GM18870 (cell line): ENCODE measurements at regions not wholly inside any gene's neighbourhood (a gene's known extent, or its start where the extent isn't known, plus 50 kb on each side); places are given as distances from the start of the nearest gene placed in this dataset.

Source experiments
- ATAC-seq: cut with Tn5 transposase; IDR thresholded peaks from one replicate; pipeline ENCODE4 v1.9.1; 2021; ENCODE audit warnings: moderate library complexity; ENCODE audit not compliant: unreplicated experiment

DNA sequence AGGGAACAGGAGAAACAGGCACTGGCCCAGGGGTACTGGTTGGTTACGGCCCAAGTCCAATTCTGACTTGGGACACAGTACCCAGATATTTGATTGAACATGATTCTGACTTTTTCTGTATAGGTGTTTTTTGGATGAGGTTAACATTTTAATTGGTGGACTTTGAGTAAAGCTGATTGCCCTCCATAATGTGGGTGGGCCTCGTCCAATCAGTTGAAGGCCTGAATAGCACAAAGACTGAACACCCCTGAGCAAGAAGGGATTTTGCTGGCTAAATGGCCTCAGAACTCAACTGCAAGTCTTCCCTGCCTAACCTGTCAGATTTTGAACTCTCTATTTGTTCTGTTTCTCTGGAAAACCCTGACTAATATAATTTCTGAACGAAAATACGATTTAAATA lies 222.6 kb downstream of the TEX36 start:
- no peak for ATAC-seq

DNA sequence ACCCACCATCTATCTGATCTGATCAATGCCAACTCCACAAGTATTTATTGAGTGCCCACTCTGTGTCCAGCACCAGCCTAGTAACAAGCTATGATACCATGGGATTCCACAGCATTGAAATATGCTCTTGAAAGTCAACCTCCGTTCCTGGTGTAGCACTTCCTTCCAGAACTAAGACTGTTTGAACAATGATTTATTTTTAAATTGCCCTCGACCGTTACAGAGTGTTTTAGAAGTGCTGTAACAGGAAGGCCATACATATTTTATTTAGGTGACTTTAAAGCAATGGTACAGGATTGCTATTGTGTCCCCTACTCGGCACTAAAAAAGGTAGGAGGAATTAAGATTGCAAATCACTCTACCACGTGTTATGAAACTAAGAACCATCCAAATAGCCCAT lies 225.6 kb downstream of the TEX36 start:
- ATAC-seq: no peak

DNA sequence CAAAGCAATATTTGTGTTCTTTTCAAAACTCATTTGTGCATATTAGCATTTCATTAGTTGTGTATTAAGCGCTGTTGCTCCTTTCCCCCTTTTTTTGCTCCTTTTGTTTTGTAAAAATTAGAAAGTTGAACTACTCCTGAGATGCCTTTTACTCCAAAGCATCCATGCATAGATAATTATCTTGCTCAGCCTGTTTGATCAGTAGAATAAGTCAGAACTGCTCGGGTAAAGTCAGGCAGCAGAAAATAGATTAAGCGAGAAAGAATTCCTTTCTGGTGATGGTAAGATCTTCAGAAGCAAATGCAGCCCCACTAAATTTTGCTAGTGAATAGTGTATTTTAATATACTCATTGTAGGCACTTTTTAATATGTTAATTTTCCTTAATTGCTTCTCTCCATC lies 227.1 kb downstream of the TEX36 start:
- ATAC-seq: no peak

DNA sequence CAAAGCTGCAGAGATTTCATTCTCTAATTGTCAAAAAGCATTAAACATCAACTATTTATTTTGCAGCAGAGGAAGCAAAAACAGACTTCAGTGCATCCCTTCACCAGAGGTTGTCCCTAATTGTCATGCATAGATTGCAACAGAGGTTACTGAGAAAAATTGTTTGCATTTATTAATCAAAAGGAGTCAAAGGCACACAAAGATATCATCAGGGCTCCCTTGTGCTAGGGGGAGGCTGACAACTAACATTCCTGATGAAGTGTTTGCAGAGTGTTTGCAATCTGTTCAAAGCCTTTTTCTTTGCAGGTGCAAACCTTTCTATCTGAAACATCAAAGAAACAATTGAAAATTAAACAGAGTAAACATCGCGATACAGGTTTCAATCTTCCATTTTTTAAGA lies 227.5 kb downstream of the TEX36 start:
- no peak for ATAC-seq

DNA sequence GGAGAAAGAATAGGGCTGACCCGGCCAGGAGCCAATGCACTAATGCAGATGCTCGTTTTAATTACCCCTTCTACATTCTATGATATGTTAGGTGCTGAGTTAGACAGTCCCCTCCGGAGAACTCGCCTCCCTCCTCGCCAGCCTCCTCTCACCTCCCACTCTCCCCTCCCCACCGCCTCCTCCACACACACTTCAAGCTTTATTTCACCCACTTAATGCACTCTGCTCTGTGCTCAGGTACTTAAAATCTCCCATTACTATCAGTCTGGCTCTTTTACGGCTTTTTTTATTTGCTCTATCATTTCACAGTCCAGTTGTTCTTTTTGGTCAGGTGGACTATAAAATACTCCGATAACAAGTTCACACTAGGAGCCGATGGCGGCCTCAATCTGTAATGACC lies 231.6 kb downstream of the TEX36 start:
- ATAC-seq: no peak

DNA sequence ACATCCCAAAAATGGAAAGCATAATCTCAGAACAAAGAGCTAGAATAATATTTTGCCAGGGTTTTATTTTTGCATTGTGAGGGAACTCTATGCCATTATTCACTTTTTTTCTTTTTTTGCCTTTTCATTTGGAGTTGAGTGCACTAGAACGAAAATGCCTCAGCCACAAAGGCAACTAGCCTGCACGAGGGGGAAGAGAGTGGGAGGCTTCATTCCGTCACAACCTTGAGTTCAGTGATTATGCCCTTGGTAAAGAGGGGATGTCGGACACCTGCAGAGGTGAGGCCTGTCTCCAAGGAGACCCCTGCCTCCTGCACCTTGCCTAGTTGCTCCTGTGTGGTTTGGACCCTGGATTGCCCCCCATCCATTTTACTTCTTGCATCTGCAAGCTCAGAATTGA lies 232.7 kb downstream of the TEX36 start:
- ATAC-seq: no peak

DNA sequence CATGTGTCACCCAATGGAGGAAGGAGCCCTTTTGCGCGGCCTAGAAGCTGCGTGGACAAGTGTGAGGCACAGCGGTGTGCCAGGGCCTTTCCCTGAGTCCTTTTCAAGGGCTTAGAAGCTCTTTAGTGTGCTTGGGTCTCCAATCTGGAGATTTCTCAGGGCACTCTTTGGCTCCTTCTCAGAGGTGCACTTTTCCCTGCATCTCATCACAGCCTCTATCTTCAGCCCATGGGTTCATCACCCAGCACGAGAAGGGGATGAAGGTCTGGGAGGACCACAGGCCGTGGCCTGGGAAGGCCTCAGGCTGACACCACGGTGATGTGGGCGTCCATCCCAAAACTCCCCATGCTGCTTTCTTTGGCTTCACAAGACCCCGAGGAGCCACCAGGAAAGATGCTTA lies 233.4 kb downstream of the TEX36 start:
- ATAC-seq: no peak

DNA sequence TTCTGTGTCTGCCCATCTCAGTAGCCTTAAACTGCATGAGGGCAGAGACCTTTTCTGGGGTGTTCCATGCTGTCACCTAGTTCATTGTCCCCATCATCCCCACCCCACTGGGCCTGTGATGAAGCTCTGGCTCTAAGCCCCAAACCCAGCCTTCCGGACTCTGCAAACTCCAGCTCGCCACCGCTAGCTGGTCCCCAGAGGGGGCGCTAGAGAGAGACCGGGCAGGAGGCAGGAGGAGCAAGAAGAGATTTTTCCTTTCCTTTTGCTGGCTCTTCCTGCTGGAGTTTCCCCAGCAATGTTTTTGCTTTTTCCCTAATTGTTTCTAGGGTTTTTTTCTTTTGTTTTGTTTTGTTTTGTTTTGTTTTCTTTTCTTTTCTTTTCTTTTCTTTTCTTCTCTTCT lies 234.4 kb downstream of the TEX36 start:
- ATAC-seq: no peak

DNA sequence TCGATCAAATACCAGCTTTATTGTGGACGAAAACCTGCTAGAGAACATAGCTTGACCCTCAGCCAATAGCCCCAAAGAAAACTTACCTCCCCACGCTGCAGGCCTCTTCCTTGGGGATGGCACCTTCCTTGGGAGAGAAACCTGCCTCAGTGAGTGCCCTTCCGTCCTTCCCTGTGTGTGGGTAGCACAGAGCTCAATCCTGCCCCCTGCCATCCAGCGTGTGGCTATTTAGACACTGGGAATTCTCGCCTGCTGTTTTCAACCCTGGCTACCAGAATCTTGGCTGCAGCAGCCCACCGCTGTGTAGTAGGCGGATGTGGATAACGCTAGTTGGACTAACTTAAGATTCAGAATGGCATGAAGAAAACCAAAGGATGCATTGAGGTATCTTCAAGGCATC lies 238.2 kb downstream of the TEX36 start:
- ATAC-seq: no peak

DNA sequence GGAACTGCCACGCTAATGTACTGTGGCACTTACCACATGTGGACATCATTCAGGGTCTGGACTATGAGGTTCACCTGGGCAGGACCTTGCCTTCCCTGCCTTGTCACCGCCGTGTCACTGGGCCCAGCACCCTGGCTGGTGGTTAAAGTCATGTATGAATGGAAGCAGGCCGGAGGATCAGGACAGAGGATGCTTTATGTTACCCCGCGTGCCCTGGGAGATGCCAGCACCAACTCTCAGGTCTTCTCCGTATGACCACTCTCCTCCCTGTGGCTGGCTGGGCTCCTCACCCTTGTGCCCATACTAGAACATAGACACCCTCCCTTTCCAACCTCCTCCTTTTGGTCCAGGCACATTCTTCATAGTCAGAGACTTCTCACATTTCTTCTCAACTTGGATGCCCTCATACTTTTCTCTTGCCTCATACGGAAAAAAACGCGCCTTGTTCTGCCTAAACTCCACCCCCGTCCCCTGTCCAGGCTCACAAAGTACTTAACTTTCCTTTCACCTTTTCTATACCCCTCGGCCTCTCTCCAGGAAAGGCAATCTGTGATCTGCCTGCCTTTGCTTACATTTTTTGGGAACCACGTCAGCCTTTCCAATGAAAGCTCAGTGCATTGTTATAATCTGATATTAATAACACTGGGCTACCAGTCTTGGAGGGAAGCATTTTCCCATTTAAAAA lies 240.0 kb downstream of the TEX36 start:
- ATAC-seq: no peak

DNA sequence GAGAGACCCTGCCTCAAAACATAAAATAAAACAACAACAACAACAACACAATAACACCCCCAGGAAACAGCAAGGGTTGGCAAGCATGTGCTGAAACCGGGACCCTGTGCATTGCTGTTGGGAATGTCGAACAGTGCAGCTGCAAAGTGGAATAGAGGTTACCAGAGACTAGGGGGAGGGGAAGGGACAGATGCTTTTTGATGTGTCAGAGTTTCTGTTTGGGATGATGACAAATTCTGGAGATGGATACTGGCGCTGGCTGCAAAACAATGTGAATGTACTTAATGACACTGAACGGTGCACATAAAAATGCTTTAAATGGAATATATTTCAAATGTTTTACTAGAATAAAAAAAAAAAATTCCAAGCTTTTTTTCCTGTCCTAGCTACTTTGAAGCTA lies 241.8 kb downstream of the TEX36 start:
- ATAC-seq: no peak

DNA sequence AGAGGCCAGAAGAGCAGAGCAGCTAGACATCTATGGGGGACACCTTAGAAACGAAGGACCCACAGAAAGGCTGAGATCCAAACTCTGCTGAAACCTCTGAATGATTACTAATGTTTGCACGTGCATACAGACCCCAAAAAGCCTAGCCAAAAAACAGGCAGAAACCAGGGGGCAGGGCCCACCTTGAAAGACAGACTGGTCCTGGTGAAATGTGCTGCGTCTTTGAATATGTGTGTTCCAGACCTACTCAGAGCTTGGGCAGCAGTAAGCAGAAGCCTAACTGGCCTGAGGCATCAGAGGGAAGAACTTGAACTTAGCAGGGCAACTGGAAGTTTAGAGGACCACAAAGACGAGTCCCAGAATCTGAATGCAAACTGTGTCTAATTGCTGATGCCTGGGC lies 251.8 kb downstream of the TEX36 start:
- no peak for ATAC-seq

DNA sequence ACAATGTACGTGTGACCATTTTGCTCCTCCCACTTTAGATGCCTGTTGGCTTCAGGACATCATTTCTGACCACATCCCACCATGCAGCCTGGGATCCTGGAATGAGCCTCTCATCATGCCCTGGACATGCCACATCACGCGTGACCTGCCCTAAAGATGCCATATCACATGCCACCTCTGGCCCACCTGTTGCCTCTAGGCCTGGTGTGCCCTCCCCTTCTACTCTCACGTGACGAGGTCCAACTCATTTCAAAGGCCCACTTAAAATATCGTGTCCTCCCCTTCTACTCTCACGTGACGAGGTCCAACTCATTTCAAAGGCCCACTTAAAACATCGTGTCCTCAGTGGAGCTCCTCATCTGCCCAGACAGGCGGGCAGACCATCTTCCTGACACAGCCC lies 254.9 kb downstream of the TEX36 start:
- no peak for ATAC-seq

DNA sequence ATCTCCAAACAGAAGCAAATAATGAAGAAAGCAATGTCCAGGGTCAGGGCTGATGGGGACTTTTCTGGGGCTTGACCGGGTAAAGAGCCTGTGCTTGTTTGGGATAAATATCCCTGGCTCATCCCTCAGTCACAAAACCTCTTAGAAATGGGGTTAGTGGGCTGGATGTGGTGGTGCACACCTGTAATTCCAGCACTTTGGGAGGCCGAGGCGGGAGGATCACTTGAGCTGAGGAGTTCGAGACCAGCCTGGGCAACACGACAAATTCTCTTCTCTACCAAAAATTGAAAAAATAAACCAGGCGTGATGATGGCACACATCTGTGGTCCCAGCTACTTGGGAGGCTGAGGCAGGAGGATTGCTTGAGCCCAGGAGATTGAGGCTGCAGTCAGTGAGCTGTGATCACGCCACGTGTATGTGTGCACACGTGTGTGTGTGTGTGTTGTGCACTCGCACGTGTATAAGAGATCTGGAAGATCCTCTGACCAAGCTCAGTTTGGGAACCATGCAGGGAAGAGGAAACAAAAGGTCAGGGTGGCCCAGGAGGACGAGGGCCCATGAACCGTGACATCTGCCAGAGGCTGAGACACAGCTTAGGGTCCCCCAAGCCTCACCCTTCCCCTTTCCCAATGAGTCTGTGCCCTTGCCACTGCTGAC lies 258.6 kb downstream of the TEX36 start:
- no peak for ATAC-seq

DNA sequence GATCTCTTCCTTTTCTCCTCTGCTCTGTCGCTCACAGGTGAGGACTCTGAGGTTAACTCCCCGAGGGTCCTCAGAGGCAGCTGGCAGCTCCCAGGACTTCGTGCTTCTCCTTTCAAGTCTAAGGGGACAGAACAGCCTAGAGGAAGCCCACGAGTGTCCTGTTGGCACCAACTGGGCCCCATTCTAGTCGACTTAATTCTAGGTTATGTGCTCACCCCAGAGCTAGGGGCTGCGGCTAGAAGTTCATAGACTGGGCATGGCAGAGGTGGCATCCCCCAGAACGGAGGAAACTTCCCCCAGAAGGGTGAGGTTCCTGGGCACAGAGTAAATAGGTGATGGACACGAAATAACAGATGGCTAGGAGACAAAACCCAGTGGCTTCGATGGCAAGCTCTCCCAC lies 259.4 kb downstream of the TEX36 start:
- ATAC-seq: no peak

DNA sequence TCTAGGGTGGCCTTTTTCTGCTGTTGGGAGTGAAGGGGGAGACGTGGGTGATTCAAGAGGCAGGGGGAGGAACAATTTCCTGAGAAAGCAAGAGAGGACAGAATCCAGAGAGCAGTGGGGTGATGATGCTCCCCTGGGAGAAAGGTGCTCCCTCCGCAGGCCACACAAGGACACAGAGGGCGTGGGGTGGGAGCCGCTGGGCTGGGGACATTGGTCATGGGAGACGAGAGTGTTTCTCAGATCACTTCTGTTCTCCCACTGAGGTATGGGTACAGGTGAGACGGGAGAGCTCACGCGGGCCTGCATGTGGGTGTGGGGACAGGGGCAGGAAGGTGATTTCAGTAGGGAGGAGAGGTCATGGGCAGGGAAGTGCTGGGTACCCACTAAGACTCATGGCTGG lies 259.5 kb upstream of the CTBP2 start:
- no peak for ATAC-seq

DNA sequence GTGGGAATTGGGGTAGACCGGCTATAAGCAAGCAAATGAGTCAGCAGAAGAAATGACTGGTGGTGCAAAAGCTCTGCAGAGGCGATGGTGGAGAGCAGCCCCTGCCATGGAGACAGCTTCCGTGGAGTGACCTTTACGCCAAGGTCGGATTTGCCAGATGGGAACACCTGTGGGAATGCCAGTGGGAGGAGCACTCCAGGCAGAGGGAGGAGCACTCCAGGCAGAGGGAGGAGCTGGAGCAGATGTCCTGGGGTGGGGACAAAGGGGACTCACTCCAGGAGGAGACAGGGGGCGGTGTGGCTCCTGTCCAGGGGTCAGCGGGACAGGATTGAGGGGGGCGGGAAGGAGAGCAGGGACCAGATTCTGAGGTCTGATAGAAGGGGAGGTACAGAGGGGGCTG lies 258.8 kb upstream of the CTBP2 start:
- ATAC-seq: no peak

DNA sequence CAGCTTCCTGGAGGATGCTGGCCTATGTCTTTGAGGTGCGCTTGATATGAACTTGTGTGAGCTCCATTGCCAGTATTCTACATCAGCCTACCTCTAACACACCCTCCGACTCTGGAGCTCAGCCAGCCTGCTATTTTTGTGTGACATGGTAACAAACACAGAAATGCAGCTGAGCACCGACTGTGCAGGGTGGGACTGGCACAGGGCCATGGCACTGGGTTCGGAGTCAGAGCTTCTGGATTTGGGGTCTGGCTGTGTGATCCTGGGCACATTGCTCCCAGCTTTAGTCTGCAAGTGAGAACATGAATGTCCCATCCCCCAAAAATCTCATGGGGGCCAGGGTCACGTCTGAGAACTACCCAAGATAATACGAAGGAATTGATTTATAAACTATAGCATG lies 257.2 kb upstream of the CTBP2 start:
- ATAC-seq: no peak

DNA sequence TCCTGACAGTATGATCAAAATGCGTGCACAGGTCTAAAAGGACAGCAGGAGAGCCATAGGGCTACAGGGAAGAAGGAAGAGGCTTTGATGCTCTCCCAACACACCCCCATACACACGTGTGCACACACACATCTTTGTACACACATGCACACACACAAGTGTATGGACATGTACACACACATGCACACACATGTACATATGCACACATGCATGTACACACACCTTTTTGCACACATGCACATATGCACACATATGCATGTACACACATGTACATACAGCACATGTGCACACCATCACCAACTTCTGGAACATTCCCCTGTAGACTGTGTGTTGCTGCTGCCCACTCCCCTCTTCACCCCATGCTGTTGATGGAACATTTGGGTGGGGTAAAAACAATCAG lies 255.6 kb upstream of the CTBP2 start:
- ATAC-seq: no peak

DNA sequence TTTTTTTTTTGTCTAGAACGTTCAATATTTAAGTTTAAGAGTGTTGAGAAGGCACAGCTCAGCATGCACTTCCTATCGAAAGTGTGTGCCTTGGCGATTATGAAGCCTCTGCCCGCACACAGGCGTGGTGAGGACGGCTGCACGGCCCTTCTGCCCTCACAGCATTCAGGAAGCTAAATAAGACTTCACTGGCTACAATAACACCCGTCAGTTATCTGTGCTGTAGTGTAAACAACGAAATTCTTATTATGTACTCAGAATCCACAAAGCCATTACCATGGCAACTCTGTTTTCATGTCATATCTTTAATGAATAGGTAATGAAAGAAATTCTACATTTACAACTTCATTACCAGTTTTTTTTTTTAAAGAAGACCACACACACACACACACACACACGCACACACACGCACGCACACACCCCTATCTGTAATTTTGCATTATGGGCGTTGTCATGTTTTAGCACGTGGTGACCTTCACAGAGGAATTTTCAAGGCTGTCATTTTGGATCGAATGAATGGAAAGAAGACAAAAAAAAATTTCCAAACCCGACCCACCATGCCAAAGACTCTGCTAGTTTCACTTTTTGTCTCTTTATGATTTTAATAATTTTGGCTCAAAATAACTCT lies 254.8 kb upstream of the CTBP2 start:
- no peak for ATAC-seq

DNA sequence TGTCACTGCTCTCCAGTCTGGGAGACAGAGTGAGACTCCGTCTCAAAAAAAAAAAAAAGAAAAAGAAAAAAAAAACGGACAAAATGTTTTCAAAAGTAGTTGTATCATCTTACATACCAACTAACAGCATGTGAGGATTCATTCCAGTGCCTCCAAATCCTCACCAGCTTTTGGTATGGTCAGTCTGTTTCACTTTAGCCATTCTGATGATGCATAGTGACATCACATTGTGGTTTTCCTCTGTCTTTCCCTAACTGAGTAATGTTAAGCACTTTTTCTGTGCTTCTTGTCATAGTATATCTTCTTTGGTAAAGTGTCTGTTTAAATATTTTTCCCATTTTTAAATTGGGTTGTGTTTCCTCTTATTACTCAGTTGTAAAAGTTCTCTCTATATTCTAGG lies 251.4 kb upstream of the CTBP2 start:
- no peak for ATAC-seq

DNA sequence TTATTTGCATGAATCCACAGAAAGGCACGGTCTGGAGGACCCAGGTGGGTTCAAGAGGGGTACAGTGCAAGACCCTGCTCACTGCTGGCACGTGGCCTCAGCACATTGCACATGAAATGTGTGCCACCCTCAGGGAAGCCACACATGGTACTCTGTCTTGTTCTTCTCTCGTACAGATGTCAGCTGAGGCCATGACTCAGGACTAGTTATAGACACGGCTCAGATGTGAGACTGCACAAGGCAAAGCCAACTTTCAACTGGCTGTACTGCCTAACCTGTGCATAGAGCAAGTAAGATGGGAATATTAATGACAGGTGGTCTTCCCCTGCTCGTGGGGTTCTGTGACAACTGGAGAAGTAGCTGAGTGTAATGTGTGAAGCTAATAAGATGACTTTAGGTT lies 249.4 kb upstream of the CTBP2 start:
- no peak for ATAC-seq

DNA sequence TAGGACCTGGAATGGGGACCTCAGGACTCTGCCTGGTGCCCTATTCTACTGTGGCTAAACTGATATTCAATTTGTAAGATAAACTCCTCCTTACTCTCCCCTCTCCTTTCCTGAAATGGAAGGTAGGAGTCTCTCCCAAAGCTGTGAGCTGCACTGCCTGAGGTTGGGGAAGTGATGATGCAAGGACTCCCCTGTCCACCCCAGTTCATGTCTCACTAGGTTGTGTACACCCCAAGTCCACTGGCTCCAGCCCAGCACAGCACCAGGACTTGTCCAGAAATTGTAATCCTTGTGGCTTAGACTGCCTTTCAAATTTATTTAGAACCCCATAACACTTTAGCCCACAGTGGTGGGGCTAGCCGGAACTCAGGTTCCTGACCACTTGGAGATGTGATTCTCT lies 247.2 kb upstream of the CTBP2 start:
- ATAC-seq: no peak
